HG02759 (cell line): ENCODE measurements at regions not wholly inside any gene's neighbourhood (a gene's known extent, or its start where the extent isn't known, plus 50 kb on each side); places are given as distances from the start of the nearest gene placed in this dataset.
"Not testable (repeated sequence)": the region's sequence is repeated elsewhere in the genome, so short reads cannot be mapped to it uniquely, and the experiment has no call there.

Experiments
- ATAC-seq: cut with Tn5 transposase; IDR thresholded peaks from one replicate; pipeline ENCODE4 v1.9.1; 2021; ENCODE audit warnings: mild to moderate bottlenecking, moderate library complexity; ENCODE audit not compliant: unreplicated experiment

GRCh38 chr9:31153250-31153840 is 1231.1 kb upstream of the ACO1 start:
- no peak for ATAC-seq

DNA sequence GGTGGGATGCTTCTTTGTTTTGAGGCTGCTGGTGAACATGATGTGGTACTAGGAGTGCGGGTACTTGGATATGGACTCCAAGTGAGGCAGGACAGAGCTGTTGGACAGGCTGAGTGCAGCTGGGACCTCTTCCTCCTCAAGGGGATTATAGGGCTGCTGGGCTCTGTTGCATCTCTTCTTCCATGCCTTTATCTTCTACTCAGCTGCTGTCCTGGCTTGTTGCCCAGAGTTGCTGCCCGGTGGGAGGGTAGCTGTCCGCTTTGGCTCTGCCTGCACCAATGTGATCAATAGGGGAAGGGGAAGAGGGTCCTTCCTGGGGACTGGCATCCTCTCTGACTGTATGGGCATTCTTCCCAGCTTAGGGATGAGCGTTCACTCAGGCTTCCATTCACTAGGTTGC is 1217.9 kb upstream of the ACO1 start:
- ATAC-seq, result no peak

GRCh38 chr9:31168161-31168560 is 1216.3 kb upstream of the ACO1 start:
- ATAC-seq, result no peak

DNA sequence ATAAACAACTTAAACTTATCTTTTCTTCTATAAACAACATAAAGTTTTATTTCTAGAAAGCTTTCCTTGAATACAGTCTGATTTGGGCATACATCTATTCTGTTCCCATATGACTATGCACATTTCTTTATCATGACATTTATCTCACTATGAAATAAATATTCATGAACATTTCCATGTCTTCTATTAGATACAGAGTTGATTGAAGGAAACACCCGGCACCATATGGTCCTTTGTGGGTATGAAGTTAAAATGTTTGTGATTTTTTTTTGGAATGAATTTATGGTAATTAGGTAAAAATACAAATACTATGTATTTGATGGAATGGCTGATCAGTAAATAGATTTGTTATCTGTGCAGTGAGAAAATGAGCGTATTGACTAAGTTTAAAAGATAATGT is 1209.8 kb upstream of the ACO1 start:
- no peak for ATAC-seq

DNA sequence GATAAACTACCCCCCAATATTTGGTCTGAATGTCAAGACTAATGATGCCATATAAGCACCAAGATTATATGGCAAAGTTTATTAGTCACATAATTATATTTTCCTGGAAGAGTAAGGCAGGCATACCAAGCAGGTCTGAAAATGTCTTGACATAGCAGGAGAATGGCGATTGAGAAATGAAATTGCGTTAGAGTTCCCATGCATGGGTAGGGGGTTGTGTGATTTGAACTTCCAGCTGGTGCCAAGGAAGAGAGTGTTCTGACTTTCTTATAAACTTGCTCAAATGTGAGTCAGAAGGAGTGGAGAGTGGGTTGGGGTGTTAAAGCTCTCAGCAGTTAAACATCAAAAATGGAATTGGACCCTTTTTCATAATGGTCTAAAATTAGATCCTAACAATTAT is 1200.6 kb upstream of the ACO1 start:
- no peak for ATAC-seq

DNA sequence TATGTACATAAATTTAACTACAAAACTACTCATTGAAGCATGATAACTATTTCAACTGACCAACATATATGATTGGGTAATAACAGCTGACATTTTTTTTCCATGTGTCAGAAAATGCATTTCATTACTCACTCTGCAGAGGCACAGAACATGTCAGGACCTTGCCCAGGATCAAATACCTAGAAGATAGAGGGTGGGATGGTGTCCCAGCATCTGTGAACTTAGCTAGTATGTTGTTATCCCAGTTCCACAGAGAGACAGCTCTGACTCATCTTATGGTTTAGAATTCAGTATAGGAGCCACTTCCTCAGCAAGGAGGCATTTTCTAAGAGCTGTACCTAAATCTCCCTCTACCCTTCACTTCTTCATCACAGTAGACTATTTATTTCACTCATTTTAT is 1198.6 kb upstream of the ACO1 start:
- no peak for ATAC-seq

DNA sequence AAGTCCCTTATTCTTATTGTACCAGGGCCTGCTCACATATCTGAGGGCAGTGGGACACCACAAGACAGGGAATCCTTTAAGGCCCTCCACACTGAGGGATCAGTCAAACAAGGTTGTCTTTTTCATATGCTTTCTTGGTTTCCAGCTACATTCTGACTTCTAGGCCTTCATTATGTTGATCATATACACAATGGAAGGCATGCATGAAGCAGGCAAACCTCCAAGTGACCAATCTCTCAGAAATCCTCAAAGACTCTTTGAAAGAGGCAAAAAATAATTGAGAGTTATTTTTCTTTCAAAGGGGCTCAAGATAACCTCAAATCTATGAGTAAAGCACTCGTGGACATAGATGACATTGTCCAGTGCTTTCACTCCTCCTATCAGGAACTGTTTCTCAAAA is 1195.9 kb upstream of the ACO1 start:
- ATAC-seq, result no peak

GRCh38 chr9:31210978-31211570 is 1173.4 kb upstream of the ACO1 start:
- ATAC-seq, result peak; percentile 93

- not testable (repeated sequence) for ATAC-seq
These were observed 1154.5 kb upstream of the ACO1 start for GRCh38 chr9:31229976-31230375.

DNA sequence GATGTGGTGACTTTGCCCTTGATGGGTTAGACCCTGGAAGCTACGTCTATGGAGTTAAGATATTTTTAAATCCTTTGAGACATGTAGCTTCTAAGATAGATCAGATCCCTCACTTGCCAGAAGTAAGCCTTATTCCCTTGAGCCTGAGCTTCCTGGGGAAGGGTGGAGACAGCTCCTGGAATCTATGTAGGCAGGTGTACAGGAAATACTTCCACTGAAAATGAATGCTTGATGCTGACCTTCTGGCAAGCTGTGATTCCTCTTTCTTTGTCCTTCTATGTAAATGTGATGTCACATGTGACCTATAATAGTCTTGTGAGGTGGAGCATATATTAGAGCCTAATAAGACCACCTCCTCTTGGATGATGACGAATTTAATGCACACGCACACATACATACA is 1152.0 kb upstream of the ACO1 start:
- no peak for ATAC-seq

DNA sequence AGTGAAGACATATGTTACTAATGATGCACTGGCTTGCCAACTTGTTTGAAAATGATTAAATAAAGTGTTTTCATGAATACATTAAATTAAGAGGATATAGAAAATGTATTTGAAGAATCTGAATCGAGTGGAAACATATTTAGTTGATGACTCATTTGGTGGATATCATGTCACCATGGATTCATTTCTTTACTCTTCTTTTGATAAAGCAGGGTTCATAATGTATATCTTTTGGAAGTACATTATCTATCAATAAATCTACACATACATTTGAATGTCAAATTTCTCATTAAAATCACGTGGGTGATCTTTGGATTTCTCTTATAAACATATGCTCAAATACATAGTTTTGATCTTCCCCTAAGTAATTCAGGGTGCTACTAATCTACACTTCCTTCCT is 1148.1 kb upstream of the ACO1 start:
- ATAC-seq, result no peak

- no peak for ATAC-seq
These were observed 1141.1 kb upstream of the ACO1 start for GRCh38 chr9:31243386-31243785.

GRCh38 chr9:31248156-31248555 is 1136.3 kb upstream of the ACO1 start:
- ATAC-seq, result no peak

DNA sequence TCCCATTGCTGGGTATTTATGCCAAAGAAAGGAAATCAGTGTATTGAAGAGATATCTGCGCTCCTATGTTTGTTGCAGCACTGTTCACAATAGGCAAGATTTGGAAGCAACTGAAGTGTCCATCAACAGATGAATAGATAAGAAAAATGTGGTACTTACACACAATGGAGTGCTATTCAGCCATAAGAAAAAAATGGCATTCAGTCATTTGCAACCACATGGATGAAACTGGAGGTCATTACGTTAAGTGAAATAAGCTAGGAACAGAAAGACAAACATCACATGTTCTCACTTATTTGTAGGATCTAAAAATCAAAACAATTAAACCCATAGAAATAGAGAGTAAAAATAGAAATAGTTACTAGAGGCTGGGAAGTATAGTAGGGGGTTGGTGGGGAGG is 1133.1 kb upstream of the ACO1 start:
- ATAC-seq, result no peak

DNA sequence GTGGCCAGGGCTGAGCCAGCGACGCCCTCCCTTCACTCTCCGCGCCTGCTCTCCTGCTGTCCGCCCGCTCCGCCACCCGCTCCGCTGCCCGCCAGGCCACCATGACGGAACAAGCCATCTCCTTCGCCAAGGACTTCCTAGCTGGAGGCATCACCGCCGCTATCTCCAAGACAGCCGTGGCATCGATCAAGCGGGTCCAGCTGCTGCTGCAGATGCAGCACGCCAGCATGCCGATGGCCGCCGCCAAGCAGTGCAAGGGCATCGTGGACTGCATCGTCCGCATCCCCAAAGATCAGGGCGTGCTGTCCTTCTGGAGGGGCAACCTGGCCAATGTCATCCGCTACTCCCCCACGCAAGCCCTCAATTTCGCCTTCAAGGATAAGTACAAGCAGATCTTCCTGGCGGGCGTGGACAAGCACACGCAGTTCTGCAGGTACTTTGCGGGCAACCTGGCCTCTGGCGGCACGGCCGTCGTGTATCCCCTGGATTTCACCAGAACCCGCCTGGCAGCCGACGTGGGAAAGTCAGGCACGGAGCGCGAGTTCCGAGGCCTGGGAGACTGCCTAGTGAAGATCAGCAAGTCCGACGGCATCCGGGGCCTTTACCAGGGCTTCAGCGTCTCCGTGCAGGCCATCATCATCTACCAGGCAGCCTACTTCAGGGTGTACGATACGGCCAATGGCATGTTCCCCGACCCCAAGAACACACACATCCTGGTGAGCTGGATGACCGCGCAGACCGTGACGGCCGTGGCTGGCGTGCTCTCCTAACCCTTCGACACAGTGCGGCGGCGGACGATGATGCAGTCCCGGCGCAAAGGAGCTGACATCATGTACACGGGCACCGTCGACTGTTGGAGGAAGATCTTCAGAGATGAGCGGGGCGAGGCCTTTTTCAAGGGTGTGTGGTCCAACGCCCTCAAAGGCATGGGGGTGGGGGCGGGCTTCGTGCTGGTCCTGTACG is 1130.4 kb upstream of the ACO1 start:
- ATAC-seq, result no peak

GRCh38 chr9:31255211-31255610 is 1129.2 kb upstream of the ACO1 start:
- no peak for ATAC-seq

- ATAC-seq, result no peak
These were observed 1124.6 kb upstream of the ACO1 start for GRCh38 chr9:31259824-31260223.

GRCh38 chr9:31272456-31273295 is 1111.8 kb upstream of the ACO1 start:
- no peak for ATAC-seq

GRCh38 chr9:31275419-31275818 is 1109.0 kb upstream of the ACO1 start:
- ATAC-seq, result no peak

DNA sequence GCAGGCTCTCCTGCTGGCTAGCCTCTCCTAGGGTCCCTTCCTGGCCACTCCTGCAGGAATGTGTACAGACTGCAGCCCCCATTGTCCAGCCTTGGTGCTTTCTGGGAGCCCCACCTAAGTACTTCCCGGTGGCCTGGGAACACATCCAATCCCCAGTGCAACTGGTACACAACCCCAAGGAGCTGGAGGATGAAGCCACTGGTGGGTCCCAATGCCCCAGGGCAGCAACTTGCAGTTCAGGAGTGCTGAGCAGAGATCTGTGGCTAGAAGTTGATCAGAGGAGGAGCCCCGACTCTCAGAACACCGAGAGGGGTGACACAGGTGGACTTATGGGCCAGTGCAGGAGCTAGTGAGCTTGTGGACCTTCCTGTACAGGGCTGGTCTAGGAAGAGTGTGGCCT is 1093.7 kb upstream of the ACO1 start:
- no peak for ATAC-seq
